Endodermal cell (in vitro differentiated cells): ENCODE measurements at regions not wholly inside any gene's neighbourhood (a gene's known extent, or its start where the extent isn't known, plus 50 kb on each side); places are given as distances from the start of the nearest gene placed in this dataset.
"Not testable (repeated sequence)": the region's sequence is repeated elsewhere in the genome, so short reads cannot be mapped to it uniquely, and the experiment has no call there.

ENCODE experiments used
- DNase-seq: peaks from one replicate; pipeline ENCODE4 v3.0.0-alpha.2; 2017
- H3K27ac ChIP-seq: 2 replicates; pipeline ENCODE4 v1.5.1; 2013; ENCODE audit warnings: mild to moderate bottlenecking, low read depth, low read length, moderate library complexity
- H3K27me3 ChIP-seq: 2 replicates; pipeline ENCODE4 v1.6.1; 2013; ENCODE audit warnings: mild to moderate bottlenecking, low read length, moderate library complexity; ENCODE audit not compliant: insufficient read depth, control insufficient read depth, poor library complexity, severe bottlenecking
- H3K36me3 ChIP-seq: 2 replicates; pipeline ENCODE4 v1.7.0; 2013; ENCODE audit warnings: mild to moderate bottlenecking, low read length, moderate library complexity; ENCODE audit not compliant: control insufficient read depth, insufficient read depth
- H3K4me1 ChIP-seq: one replicate; pipeline ENCODE4 v1.7.0; 2013; ENCODE audit warnings: low read length; ENCODE audit not compliant: control insufficient read depth, insufficient read depth
- H3K4me3 ChIP-seq: 2 replicates; pipeline ENCODE4 v1.5.1; 2013; ENCODE audit warnings: mild to moderate bottlenecking, low read length, moderate library complexity
- H3K9ac ChIP-seq: 2 replicates; pipeline ENCODE4 v1.6.1; 2013; ENCODE audit warnings: mild to moderate bottlenecking, low read length, moderate library complexity; ENCODE audit not compliant: poor library complexity, severe bottlenecking; ENCODE audit errors: extremely low read depth
- H3K9me3 ChIP-seq: 2 replicates; pipeline ENCODE4 v1.6.1; 2013; ENCODE audit warnings: mild to moderate bottlenecking, low read length, moderate library complexity; ENCODE audit not compliant: control insufficient read depth
- H3K27ac Mint-ChIP-seq: 2 replicates; pipeline ENCODE4 v1.8.0; 2020; ENCODE audit warnings: mixed read lengths
- H3K27me3 Mint-ChIP-seq: 2 replicates; pipeline ENCODE4 v1.8.0; 2021; ENCODE audit warnings: mild to moderate bottlenecking, mixed read lengths; ENCODE audit not compliant: insufficient read depth
- H3K36me3 Mint-ChIP-seq: 2 replicates; pipeline ENCODE4 v1.8.0; 2020; ENCODE audit warnings: low read depth, mixed read lengths
- H3K4me1 Mint-ChIP-seq: 2 replicates; pipeline ENCODE4 v1.8.0; 2020; ENCODE audit warnings: mixed read lengths
- H3K4me3 Mint-ChIP-seq: 2 replicates; pipeline ENCODE4 v1.8.0; 2020; ENCODE audit warnings: mild to moderate bottlenecking, moderate library complexity, mixed read lengths
- H3K9me3 Mint-ChIP-seq: 2 replicates; pipeline ENCODE4 v1.8.0; 2020; ENCODE audit warnings: mild to moderate bottlenecking, mixed read lengths
- CTCF ChIP-seq: fragments of 200-600 bp; sonication (generic); conservative IDR thresholded peaks from 2 replicates; pipeline ENCODE4 v1.5.0; 2021; ENCODE audit warnings: antibody characterized with exemption, mild to moderate bottlenecking
- WGBS, 2 experiments: methylation state at CpG; one replicate each; pipeline versions ENCODE4 v1.1.5 to v1.1.7; 2013; ENCODE audit warnings: missing lambda C conversion rate in 2 of 2, mixed read lengths in 1 of 2; ENCODE audit not compliant: insufficient coverage in 1 of 2, insufficient read length in 1 of 2; 5-methylcytosine and 5-hydroxymethylcytosine counted together

GRCh38 chr6:134795001-134795400 is 154.9 kb downstream of the ALDH8A1 start:
- H3K27me3 Mint-ChIP-seq = no peaks in the 10 kb centered on the region
- no peaks in the 10 kb centered on the region for H3K9me3 ChIP-seq
- no peaks in the 10 kb centered on the region for H3K4me1 ChIP-seq
- H3K4me3 Mint-ChIP-seq = no peak overlapping the region
- no peaks in the 10 kb centered on the region for H3K27me3 ChIP-seq
- no peak overlapping the region for H3K9ac ChIP-seq
- H3K4me1 Mint-ChIP-seq = peaks cover 13% of the 10 kb centered on the region
- peaks cover 2% of the 10 kb centered on the region for H3K36me3 Mint-ChIP-seq
- H3K36me3 ChIP-seq = no peaks in the 10 kb centered on the region
- no peak overlapping the region for H3K4me3 ChIP-seq
- no peak overlapping the region for H3K27ac Mint-ChIP-seq
- H3K9me3 Mint-ChIP-seq = peaks cover 26% of the 10 kb centered on the region
- TF ChIP-seq CTCF = no peak
- WGBS, 2 experiments = 84 to 92% methylated on average over 7 of the region's 7 CpGs
- no peak overlapping the region for H3K27ac ChIP-seq
- peak; percentile 68 for DNase-seq

- not testable (repeated sequence) for H3K4me3 ChIP-seq, H3K27me3 ChIP-seq, DNase-seq, H3K9me3 ChIP-seq, H3K4me1 ChIP-seq, H3K27me3 Mint-ChIP-seq, H3K27ac Mint-ChIP-seq, H3K27ac ChIP-seq, H3K36me3 ChIP-seq, H3K36me3 Mint-ChIP-seq, H3K9ac ChIP-seq, H3K4me3 Mint-ChIP-seq
- WGBS, 2 experiments = 90 to 97% methylated on average over 2 of the region's 2 CpGs
- Mint-ChIP-seq H3K4me1 (peaks cover 13% of the 10 kb centered on the region), H3K9me3 (peaks cover 26% of the 10 kb centered on the region)
These were observed 158.6 kb downstream of the ALDH8A1 start for GRCh38 chr6:134791243-134791843.

- Mint-ChIP-seq H3K4me1 (no peaks in the 10 kb centered on the region), H3K9me3 (peaks cover 20% of the 10 kb centered on the region), H3K27ac (no peak overlapping the region), H3K36me3 (peaks cover 2% of the 10 kb centered on the region), H3K27me3 (no peaks in the 10 kb centered on the region), H3K4me3 (no peak overlapping the region)
- WGBS, 2 experiments = 88 to 89% methylated on average over 5 to 6 of the region's 6 CpGs
- H3K4me3 ChIP-seq = no peak overlapping the region
- DNase-seq = no peak
- no peak overlapping the region for H3K27ac ChIP-seq
- no peaks in the 10 kb centered on the region for H3K36me3 ChIP-seq
- no peak overlapping the region for H3K9ac ChIP-seq
- H3K4me1 ChIP-seq = no peaks in the 10 kb centered on the region
- H3K9me3 ChIP-seq = no peaks in the 10 kb centered on the region
- no peak for TF ChIP-seq CTCF
- H3K27me3 ChIP-seq = no peaks in the 10 kb centered on the region
These were observed 162.5 kb downstream of the ALDH8A1 start for GRCh38 chr6:134787261-134787877.
